ENCODE measurements at regions not wholly inside any gene's neighbourhood (a gene's known extent, or its start where the extent isn't known, plus 50 kb on each side); places are given as distances from the start of the nearest gene placed in this dataset.

DNA sequence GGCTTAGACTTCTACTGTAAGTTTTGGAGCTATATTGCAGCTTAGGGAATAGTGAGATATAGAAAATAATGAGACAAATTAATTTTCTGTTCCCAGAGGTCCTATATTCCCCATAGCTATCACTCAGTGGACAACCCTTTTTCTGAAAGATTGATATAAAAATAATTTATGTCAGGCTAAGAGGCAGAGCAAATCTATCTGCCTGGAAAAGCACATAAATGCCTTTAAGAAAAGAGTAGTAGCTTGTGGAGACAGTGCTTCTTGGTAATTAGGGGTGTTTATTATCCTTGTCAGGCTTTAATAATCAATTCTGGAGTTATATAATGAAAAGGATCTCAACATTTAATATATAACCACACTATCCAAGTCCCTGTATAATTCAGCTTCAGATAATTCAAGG lies 1162.8 kb upstream of the PCDH20 start:
- TF ChIP-seq RAD21 (IDR thresholded peaks at IDR 0.05; ENCODE audit: insufficient read depth, low read depth, low read length) (no peak), TAF1 (IDR thresholded peaks at IDR 0.05; ENCODE audit: borderline replicate concordance, low read depth, low read length) (no peak), CHD1 (IDR thresholded peaks at IDR 0.05; ENCODE audit: low read depth, low read length) (no peak), LARP7 (IDR thresholded peaks at IDR 0.05) (no peak), RAD51 (IDR thresholded peaks at IDR 0.05) (no peak), JUND (IDR thresholded peaks at IDR 0.05; ENCODE audit: low read depth, low read length) (no peak), EZH2 (IDR thresholded peaks at IDR 0.05; ENCODE audit: borderline replicate concordance, control insufficient read depth, low read depth, low read length) (no peak), RCOR1 (conservative IDR thresholded peaks at IDR 0.05; ENCODE audit: low read depth, low read length) (no peak)
- TF ChIP-seq, protein P1, sequence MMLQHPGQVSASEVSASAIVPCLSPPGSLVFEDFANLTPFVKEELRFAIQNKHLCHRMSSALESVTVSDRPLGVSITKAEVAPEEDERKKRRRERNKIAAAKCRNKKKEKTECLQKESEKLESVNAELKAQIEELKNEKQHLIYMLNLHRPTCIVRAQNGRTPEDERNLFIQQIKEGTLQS (IDR thresholded peaks at IDR 0.05; ENCODE audit: borderline replicate concordance, extremely low read depth, low read depth, low read length), result no peak
- TF ChIP-seq, protein P2, sequence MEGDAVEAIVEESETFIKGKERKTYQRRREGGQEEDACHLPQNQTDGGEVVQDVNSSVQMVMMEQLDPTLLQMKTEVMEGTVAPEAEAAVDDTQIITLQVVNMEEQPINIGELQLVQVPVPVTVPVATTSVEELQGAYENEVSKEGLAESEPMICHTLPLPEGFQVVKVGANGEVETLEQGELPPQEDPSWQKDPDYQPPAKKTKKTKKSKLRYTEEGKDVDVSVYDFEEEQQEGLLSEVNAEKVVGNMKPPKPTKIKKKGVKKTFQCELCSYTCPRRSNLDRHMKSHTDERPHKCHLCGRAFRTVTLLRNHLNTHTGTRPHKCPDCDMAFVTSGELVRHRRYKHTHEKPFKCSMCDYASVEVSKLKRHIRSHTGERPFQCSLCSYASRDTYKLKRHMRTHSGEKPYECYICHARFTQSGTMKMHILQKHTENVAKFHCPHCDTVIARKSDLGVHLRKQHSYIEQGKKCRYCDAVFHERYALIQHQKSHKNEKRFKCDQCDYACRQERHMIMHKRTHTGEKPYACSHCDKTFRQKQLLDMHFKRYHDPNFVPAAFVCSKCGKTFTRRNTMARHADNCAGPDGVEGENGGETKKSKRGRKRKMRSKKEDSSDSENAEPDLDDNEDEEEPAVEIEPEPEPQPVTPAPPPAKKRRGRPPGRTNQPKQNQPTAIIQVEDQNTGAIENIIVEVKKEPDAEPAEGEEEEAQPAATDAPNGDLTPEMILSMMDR (IDR thresholded peaks at IDR 0.05 in 2 of 3, conservative IDR thresholded peaks at IDR 0.05 in 1 of 3; ENCODE audit: control insufficient read depth in 2 of 3, extremely low read depth in 1 of 3, insufficient read depth in 1 of 3, low read depth in 3 of 3, low read length in 3 of 3), result no peak
